ENCODE measurements at regions not wholly inside any gene's neighbourhood (a gene's known extent, or its start where the extent isn't known, plus 50 kb on each side); places are given as distances from the start of the nearest gene placed in this dataset.
"Not testable (repeated sequence)": the region's sequence is repeated elsewhere in the genome, so short reads cannot be mapped to it uniquely, and the experiment has no call there.

DNA sequence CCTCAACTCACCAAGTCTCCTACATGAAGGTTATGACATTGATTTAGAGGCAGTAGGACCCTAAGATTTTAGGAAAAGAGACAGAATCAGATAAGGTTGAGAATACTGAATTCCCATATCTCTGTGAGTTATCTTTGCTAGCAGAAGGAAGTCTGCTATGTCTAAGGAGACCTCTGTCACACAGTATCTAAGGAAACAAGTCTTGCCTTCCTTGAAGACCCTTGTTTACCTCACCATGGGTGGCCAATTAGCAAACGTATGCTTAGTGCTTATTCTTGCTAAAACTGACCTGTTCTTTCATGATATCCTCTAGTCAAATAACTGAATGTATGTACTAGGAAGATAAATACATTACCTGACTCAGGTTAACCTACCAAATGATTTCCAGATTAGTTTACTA lies 855.4 kb upstream of the SLITRK1 start:
- H3K4me3 ChIP-seq (ENCODE audit: insufficient read depth, low read depth, low read length): no peak overlapping the region
- DNase-seq: no peak
- H3K27me3 ChIP-seq (ENCODE audit: control insufficient read depth, insufficient read depth, low read length): no peaks in the 10 kb centered on the region
- no peaks in the 10 kb centered on the region for H3K36me3 ChIP-seq (replicated peaks; ENCODE audit: control insufficient read depth, insufficient read depth, low read length)

DNA sequence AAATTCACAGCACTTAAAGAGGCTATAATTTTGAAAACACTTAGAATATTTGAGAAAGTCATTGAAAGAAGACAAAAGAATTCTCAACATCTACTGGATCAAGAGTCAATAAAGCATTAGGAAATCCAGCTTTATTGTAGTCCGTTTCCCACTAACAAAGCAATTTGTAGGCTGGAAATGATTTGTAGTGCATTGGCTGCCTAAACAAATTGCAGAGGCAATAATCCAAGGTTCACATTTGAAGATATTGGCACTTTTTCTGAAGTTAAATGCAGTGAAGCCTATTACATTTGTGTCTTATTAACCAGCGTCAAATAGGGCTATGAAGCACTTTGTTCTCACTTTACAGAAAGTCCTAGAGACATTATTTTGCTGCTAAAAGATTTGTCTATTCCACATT lies 848.1 kb upstream of the SLITRK1 start:
- Histone ChIP-seq H3K4me3 (ENCODE audit: insufficient read depth, low read depth, low read length) (no peak overlapping the region), H3K36me3 (replicated peaks; ENCODE audit: control insufficient read depth, insufficient read depth, low read length) (no peaks in the 10 kb centered on the region), H3K27me3 (ENCODE audit: control insufficient read depth, insufficient read depth, low read length) (no peaks in the 10 kb centered on the region)
- no peak for DNase-seq

DNA sequence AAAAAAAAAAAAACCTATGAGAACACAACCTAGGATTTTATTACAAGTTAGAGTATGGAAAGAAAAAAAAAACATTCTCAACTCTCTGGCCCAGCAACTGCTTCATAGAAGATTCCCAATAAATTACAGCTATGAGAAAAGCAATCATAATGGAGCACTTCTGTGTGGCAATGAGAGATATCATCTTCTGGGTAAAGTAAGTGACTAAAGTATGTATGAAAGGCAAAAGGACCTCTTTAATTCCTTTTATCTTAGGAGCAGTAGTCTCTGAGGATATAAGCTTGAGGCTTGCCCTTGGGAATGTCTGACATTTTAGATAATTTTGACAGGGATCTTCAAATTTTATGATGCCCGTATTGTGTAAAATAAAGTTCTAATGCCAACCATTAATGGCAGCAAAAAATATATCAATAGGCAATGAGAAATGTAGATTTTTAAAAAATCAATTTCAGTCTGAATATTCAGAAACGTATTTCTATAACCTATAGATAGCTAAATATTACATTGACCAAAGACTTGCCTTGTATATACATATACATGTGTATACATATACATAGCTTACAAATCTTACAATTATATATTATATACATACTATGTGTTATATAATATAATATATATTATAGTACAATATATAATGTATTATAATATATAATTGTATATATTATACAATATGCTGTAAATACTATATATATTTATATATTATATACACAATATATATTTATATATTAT lies 823.9 kb upstream of the SLITRK1 start:
- H3K4me3 ChIP-seq (ENCODE audit: insufficient read depth, low read depth, low read length): no peak overlapping the region
- DNase-seq: no peak

DNA sequence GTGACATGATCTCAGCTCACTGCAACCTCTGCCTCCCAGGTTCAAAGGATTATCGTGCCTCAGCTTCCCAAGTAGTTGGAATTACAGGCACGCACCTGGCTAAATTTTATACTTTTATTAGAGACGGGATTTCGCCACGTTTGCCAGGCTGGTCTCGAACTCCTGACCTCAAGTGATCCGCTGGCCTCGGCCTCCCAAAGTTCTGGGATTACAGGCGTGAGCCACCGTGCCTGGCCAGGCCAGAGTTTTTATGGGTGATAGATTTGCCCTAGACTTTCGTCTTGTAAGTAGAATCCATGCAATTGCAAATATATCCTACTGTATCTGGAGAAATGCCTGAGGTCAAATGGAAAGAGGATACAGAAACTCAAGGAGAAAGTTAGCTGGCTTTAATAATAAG lies 819.9 kb upstream of the SLITRK1 start:
- Histone ChIP-seq H3K36me3 (replicated peaks; ENCODE audit: control insufficient read depth, insufficient read depth, low read length) (no peaks in the 10 kb centered on the region), H3K27me3 (ENCODE audit: control insufficient read depth, insufficient read depth, low read length) (no peaks in the 10 kb centered on the region), H3K4me3 (ENCODE audit: insufficient read depth, low read depth, low read length) (no peak overlapping the region)
- DNase-seq: no peak

More for the DNA sequence above, 823.9 kb upstream of the SLITRK1 start:
- Histone ChIP-seq H3K36me3 (replicated peaks; ENCODE audit: control insufficient read depth, insufficient read depth, low read length) (no peaks in the 10 kb centered on the region), H3K27me3 (ENCODE audit: control insufficient read depth, insufficient read depth, low read length) (no peaks in the 10 kb centered on the region)

DNA sequence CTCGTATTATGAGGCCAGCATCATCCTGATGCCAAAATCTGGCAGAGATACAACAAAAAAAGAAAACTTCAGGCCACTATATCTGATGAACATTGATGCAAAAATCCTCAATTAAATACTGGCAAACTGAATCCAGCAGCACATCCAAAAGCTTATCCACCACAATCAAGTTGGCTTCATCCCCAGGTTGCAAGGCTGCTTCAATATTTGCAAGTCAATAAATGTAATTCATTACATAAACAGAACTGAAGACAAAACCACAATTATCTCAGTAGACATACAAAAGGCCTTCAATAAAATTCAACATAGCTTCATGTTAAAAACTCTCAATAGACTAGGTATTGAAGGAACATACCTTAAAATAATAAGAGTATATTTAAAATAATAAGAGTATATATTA lies 815.3 kb upstream of the SLITRK1 start:
- not testable (repeated sequence) for DNase-seq; H3K27me3 ChIP-seq (ENCODE audit: control insufficient read depth, insufficient read depth, low read length); H3K4me3 ChIP-seq (ENCODE audit: insufficient read depth, low read depth, low read length)

DNA sequence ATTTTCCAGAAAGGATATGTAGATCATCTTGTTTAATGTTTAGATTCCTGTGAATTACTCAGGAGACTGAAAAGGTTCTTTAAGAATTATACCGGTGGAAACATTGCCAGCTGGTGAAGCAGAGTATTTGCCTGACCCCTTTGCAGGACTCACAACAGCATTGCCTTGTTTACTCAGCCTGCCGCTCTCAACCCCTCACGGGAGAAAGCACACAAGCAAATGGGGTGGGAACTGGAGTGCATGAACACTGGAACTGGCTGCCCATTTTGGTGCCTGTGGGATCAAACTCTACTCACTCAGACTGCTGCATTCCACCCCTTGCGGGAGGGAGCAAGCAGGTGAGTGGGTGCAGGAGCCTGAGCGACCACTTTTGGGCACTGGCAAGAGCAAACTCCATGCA lies 804.7 kb upstream of the SLITRK1 start:
- Histone ChIP-seq H3K36me3 (replicated peaks; ENCODE audit: control insufficient read depth, insufficient read depth, low read length) (no peaks in the 10 kb centered on the region), H3K27me3 (ENCODE audit: control insufficient read depth, insufficient read depth, low read length) (no peaks in the 10 kb centered on the region), H3K4me3 (ENCODE audit: insufficient read depth, low read depth, low read length) (no peak overlapping the region)
- no peak for DNase-seq

More for the DNA sequence above, 815.3 kb upstream of the SLITRK1 start:
- H3K36me3 ChIP-seq (replicated peaks; ENCODE audit: control insufficient read depth, insufficient read depth, low read length): not testable (repeated sequence)

DNA sequence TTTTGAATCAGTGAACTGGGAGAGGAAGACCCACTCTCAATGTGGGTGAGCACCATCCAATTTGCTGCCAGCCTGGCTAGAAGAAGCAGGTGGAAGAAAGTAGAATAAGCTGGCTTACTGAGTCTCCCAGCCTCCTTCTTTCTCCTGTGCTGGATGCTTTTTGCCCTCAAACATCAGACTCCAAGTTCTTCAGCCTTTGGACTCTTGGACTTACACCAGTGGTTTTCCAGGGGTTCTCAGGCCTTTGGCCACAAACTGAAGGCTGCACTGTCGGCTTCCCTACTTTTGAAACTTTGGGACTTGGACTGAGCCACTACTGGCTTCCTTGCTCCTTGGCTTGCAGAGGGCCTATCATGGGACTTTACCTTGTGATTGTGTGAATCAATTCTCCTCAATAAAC lies 804.2 kb upstream of the SLITRK1 start:
- Histone ChIP-seq H3K4me3 (ENCODE audit: insufficient read depth, low read depth, low read length) (no peak overlapping the region), H3K36me3 (replicated peaks; ENCODE audit: control insufficient read depth, insufficient read depth, low read length) (no peaks in the 10 kb centered on the region), H3K27me3 (ENCODE audit: control insufficient read depth, insufficient read depth, low read length) (no peaks in the 10 kb centered on the region)
- DNase-seq: no peak

DNA sequence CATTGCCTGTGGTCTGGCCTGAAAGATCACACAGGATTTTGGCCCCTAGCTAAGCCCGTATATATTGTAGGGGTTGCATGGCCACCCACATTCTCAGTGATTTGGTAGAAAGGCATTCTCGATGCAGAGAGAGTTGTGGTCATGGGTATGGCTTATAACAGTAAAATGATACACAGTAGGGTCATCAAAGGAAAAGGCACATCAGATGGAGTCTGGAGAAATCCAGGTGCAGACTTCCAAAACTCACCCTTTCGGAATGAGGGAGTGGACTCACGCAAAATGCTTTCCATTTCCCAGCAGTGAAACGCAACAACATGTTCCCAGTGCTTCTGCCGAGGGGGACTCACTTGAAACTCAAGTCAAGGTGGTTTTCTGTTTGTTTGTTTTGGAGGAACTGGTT lies 802.5 kb upstream of the SLITRK1 start:
- DNase-seq: no peak
- no peaks in the 10 kb centered on the region for H3K27me3 ChIP-seq (ENCODE audit: control insufficient read depth, insufficient read depth, low read length)
- no peak overlapping the region for H3K4me3 ChIP-seq (ENCODE audit: insufficient read depth, low read depth, low read length)
- no peaks in the 10 kb centered on the region for H3K36me3 ChIP-seq (replicated peaks; ENCODE audit: control insufficient read depth, insufficient read depth, low read length)

DNA sequence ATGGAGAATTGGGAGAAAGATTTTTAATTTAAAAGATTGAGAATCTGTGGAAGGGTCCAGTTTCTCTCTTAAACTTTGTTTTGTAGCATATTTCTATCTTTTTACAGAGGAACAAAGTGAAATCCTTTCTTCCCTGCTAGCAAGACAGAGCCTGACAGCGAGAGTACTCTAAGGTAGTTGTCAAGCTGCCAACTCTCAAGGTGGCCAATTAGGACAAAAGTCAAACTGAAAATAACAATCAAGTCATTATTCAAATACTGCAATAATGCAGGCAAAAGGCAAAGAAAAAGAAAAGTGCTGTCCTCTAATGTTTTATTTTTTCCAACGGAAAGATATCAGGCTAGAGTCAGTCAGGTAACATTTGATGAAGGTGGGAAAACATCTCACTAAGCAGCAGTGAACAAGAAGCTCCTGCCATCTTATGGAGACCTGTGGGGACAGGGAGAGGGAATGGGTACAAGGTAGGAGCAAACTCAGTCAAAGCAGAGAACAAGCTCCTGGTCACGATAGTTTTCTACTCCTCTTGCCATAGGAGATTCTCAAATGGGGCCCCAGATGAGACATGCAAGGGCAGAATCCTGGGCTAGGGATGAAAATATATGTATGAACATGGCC lies 801.9 kb upstream of the SLITRK1 start:
- H3K4me3 ChIP-seq (ENCODE audit: insufficient read depth, low read depth, low read length): no peak overlapping the region
- no peaks in the 10 kb centered on the region for H3K27me3 ChIP-seq (ENCODE audit: control insufficient read depth, insufficient read depth, low read length)
- H3K36me3 ChIP-seq (replicated peaks; ENCODE audit: control insufficient read depth, insufficient read depth, low read length): no peaks in the 10 kb centered on the region
- DNase-seq: no peak

DNA sequence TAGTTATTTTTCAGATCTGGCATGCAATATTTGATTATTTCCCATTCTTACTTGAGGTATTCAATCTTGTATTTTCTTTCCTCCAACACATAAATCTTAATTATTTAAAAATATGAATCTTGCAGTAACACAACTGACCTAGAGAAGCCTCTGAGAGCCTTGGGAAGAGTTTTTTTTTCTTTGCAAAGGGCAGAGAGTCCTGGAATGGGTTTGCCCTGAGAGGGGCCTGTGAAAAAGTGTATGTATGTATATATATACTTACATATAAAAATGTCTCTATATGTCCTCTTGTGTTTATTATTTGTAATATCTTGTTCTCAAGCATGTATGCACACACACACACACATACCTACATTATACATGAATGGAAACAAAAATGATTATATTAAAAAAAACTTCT lies 801.2 kb upstream of the SLITRK1 start:
- Histone ChIP-seq H3K27me3 (ENCODE audit: control insufficient read depth, insufficient read depth, low read length) (no peaks in the 10 kb centered on the region), H3K4me3 (ENCODE audit: insufficient read depth, low read depth, low read length) (no peak overlapping the region), H3K36me3 (replicated peaks; ENCODE audit: control insufficient read depth, insufficient read depth, low read length) (no peaks in the 10 kb centered on the region)
- DNase-seq: no peak

DNA sequence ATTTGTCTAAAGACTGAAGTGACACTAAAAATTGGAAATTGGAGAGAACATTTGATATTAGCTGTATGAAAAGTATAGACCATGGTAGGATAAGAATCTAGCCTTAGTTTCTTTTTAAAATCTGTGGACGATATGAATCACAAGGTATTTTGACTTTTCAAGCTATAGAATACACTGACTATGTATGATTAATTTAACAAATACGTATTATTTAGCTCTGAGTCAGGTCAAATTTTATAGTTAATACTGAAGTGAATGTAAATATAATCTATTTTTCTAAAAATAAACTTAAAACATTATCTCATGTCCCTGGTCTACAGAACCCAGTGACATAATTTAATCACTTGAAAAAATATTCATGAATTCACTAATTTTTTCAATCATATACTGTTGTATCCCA lies 795.6 kb upstream of the SLITRK1 start:
- DNase-seq: no peak
- Histone ChIP-seq H3K27me3 (ENCODE audit: control insufficient read depth, insufficient read depth, low read length) (no peaks in the 10 kb centered on the region), H3K36me3 (replicated peaks; ENCODE audit: control insufficient read depth, insufficient read depth, low read length) (no peaks in the 10 kb centered on the region), H3K4me3 (ENCODE audit: insufficient read depth, low read depth, low read length) (no peak overlapping the region)

DNA sequence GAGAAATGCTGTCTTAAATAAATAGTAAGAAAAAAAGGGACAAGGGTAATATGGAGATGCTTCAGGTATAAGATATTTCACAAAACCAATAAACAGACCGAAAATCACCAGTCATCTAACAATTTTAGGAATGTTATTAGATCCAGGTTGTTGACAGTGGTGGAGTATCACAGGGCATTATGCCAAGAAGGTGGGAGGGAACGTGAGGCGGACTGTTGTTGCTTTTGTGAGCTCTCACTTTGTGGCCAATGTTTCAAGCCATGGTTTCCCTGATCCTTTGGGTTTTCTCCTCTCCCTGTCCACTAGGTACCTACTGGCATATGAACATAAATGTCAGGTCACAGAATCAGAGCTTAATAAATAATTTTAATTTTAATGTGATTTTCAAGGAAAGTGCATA lies 790.3 kb upstream of the SLITRK1 start:
- DNase-seq: no peak
- no peak overlapping the region for H3K4me3 ChIP-seq (ENCODE audit: insufficient read depth, low read depth, low read length)
- H3K27me3 ChIP-seq (ENCODE audit: control insufficient read depth, insufficient read depth, low read length): no peaks in the 10 kb centered on the region
- no peaks in the 10 kb centered on the region for H3K36me3 ChIP-seq (replicated peaks; ENCODE audit: control insufficient read depth, insufficient read depth, low read length)

DNA sequence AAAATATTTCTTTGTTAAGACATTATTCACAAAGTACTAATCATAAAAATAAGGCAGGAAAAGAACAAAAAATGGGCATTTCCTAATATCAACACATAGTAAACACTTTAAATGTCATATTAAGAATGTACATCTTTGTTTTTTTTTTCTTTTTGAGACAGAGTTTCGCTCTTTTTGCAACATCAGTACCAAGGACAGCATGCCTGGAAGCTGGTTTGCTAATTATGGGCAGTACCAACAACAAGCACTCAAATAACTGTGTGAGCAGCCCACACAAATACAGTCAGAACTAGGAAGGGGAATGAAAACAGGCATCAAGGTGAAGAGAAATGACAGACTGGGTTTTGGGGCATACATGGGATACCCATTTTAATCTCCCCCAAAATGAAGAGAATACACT lies 788.0 kb upstream of the SLITRK1 start:
- H3K4me3 ChIP-seq (ENCODE audit: insufficient read depth, low read depth, low read length): no peak overlapping the region
- H3K36me3 ChIP-seq (replicated peaks; ENCODE audit: control insufficient read depth, insufficient read depth, low read length): no peaks in the 10 kb centered on the region
- H3K27me3 ChIP-seq (ENCODE audit: control insufficient read depth, insufficient read depth, low read length): no peaks in the 10 kb centered on the region
- DNase-seq: no peak

DNA sequence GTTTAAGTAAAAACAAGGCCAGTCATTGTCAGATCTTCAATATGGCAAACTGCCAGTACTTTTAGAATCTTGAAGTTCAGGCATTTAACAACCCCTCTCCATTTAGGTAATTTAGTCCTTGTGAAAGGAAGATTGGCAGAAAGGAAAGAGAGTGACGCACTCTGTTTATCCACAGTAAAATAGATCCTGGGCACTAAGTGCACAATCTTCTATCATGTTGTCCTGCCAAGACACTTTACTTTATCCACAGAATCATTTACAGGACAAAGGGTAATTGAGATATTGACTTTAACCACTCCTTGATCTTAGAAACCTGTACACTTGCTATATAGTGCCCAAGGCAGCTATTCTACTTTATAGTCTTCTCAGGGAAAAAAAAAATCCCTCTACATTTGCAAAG lies 786.4 kb upstream of the SLITRK1 start:
- Histone ChIP-seq H3K4me3 (ENCODE audit: insufficient read depth, low read depth, low read length) (no peak overlapping the region), H3K36me3 (replicated peaks; ENCODE audit: control insufficient read depth, insufficient read depth, low read length) (no peaks in the 10 kb centered on the region), H3K27me3 (ENCODE audit: control insufficient read depth, insufficient read depth, low read length) (no peaks in the 10 kb centered on the region)
- no peak for DNase-seq

DNA sequence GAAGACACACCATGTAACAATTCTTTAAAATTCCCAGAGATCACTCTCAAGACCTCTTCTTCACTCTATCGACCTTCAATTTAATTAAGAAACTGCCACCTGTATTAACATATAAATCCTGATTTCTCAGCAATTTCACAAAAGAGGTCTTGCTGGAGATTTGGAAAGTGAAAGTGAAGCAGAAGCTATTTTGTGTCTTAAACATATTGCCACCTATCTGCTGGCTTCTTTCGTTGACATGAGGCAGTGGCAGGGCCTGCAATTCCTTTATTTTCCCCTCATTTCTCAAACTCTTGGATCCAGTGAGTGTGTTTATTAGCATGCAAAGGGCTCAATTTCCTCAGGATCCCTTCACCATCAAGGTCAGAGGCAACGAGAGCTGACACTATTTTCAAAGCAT lies 780.2 kb upstream of the SLITRK1 start:
- DNase-seq: no peak
- Histone ChIP-seq H3K27me3 (ENCODE audit: control insufficient read depth, insufficient read depth, low read length) (no peaks in the 10 kb centered on the region), H3K36me3 (replicated peaks; ENCODE audit: control insufficient read depth, insufficient read depth, low read length) (no peaks in the 10 kb centered on the region), H3K4me3 (ENCODE audit: insufficient read depth, low read depth, low read length) (no peak overlapping the region)

DNA sequence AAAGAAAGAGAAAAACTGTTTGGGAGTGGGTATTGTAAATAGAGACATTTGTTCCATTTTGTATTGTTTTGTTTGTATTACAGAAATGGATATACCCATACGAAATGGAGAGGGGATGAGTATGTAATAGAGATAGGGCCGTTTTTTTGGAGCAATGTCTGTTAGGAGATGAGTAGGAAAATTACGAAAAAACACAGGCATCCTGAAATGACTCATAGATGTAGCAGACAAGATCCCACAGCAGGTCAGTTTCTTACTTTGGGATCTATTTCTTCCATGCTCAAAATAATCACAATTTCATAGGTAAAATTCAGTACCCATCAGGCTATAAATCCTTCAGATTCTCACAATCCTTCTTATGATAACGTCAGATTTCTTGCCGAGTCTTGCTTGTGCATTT lies 779.4 kb upstream of the SLITRK1 start:
- Histone ChIP-seq H3K4me3 (ENCODE audit: insufficient read depth, low read depth, low read length) (no peak overlapping the region), H3K36me3 (replicated peaks; ENCODE audit: control insufficient read depth, insufficient read depth, low read length) (no peaks in the 10 kb centered on the region), H3K27me3 (ENCODE audit: control insufficient read depth, insufficient read depth, low read length) (no peaks in the 10 kb centered on the region)
- no peak for DNase-seq
